ENCODE measurements at regions not wholly inside any gene's neighbourhood (a gene's known extent, or its start where the extent isn't known, plus 50 kb on each side); places are given as distances from the start of the nearest gene placed in this dataset.

- POLR2A ChIA-PET, result no interaction called here
- Histone ChIP-seq H2AFZ (ENCODE audit: low read depth, low read length) (no peak overlapping the region), H3K9ac (ENCODE audit: insufficient read depth in 1 of 2, low read depth in 2 of 2, low read length in 2 of 2) (no peak overlapping the region), H3K27me3 (ENCODE audit: control insufficient read depth in 2 of 2, insufficient read depth in 2 of 2, low read length in 2 of 2) (no peaks in the 10 kb centered on the region), H4K20me1 (replicated peaks; ENCODE audit: control insufficient read depth, insufficient read depth, low read length) (no peaks in the 10 kb centered on the region), H3K36me3 (ENCODE audit: control insufficient read depth, insufficient read depth, low read length) (no peaks in the 10 kb centered on the region), H3K4me2 (ENCODE audit: insufficient read depth, low read length) (no peak overlapping the region), H3K79me2 (ENCODE audit: control insufficient read depth, insufficient read depth, low read length) (no peaks in the 10 kb centered on the region), H3K9me1 (ENCODE audit: control insufficient read depth, insufficient read depth, low read length) (no peaks in the 10 kb centered on the region), H3K9me3 (replicated peaks; ENCODE audit: control insufficient read depth, insufficient read depth, low read depth, low read length) (no peaks in the 10 kb centered on the region), H3K27ac (ENCODE audit: extremely low read depth, low read depth, low read length) (no peak overlapping the region), H3K4me1 (replicated peaks in 1 of 2; ENCODE audit: control insufficient read depth in 2 of 2, insufficient read depth in 2 of 2, low read length in 2 of 2) (no peaks in the 10 kb centered on the region), H3K4me3 (no peak overlapping the region)
- no TSS peak for BruUV-seq (replicated peaks)
- DNase-seq (ENCODE audit: extremely low read depth in 1 of 4, low spot score in 3 of 4), result no peak
- 0% methylated on average over 2 of the region's 2 CpGs for WGBS (ENCODE audit: insufficient coverage, low coverage, missing lambda C conversion rate)
- CTCF ChIA-PET (ENCODE audit: low intra/inter-chr PET ratio), result no interaction called here
- FAIRE-seq, result no peak
- in situ Hi-C loops (cut with MboI) (no loop called here), intact Hi-C loops (cut with micrococcal nuclease) (no loop called here)
- no peak for ATAC-seq
- TF ChIP-seq NFIX (CRISPR knock-in tag; IDR thresholded peaks at IDR 0.05; ENCODE audit: low read depth) (peak; percentile 91), RBM17 (IDR thresholded peaks at IDR 0.05; ENCODE audit: borderline replicate concordance, low read depth, low read length) (no peak), SRSF7 (optimal IDR thresholded peaks at IDR 0.05; ENCODE audit: low read depth, low read length) (no peak), ELF2 (CRISPR knock-in tag; IDR thresholded peaks at IDR 0.05) (no peak), ZNF175 (CRISPR knock-in tag; IDR thresholded peaks at IDR 0.05; ENCODE audit: low read depth) (no peak), NFIC (IDR thresholded peaks at IDR 0.05) (peak; percentile 91), ZKSCAN8 (CRISPR knock-in tag; IDR thresholded peaks at IDR 0.05) (no peak), FOSL1 (tag; conservative IDR thresholded peaks at IDR 0.05) (no peak), GMEB1 (CRISPR knock-in tag; IDR thresholded peaks at IDR 0.05) (no peak), TCF3 (CRISPR knock-in tag; IDR thresholded peaks at IDR 0.05) (no peak), FOXA1 (IDR thresholded peaks at IDR 0.05; ENCODE audit: borderline replicate concordance) (no peak), JUN (IDR thresholded peaks at IDR 0.05; ENCODE audit: borderline replicate concordance, low read depth, low read length) (no peak), JUN (CRISPR knock-in tag; IDR thresholded peaks at IDR 0.05; ENCODE audit: borderline replicate concordance) (no peak), GATAD2A (IDR thresholded peaks at IDR 0.05) (no peak)
- TF ChIP-seq, protein P1, sequence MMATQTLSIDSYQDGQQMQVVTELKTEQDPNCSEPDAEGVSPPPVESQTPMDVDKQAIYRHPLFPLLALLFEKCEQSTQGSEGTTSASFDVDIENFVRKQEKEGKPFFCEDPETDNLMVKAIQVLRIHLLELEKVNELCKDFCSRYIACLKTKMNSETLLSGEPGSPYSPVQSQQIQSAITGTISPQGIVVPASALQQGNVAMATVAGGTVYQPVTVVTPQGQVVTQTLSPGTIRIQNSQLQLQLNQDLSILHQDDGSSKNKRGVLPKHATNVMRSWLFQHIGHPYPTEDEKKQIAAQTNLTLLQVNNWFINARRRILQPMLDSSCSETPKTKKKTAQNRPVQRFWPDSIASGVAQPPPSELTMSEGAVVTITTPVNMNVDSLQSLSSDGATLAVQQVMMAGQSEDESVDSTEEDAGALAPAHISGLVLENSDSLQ (IDR thresholded peaks at IDR 0.05), result no peak
- TF ChIP-seq, protein P2, sequence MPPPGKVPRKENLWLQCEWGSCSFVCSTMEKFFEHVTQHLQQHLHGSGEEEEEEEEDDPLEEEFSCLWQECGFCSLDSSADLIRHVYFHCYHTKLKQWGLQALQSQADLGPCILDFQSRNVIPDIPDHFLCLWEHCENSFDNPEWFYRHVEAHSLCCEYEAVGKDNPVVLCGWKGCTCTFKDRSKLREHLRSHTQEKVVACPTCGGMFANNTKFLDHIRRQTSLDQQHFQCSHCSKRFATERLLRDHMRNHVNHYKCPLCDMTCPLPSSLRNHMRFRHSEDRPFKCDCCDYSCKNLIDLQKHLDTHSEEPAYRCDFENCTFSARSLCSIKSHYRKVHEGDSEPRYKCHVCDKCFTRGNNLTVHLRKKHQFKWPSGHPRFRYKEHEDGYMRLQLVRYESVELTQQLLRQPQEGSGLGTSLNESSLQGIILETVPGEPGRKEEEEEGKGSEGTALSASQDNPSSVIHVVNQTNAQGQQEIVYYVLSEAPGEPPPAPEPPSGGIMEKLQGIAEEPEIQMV (tag; conservative IDR thresholded peaks at IDR 0.05; ENCODE audit: low read depth), result no peak
- TF ChIP-seq, protein P3, sequence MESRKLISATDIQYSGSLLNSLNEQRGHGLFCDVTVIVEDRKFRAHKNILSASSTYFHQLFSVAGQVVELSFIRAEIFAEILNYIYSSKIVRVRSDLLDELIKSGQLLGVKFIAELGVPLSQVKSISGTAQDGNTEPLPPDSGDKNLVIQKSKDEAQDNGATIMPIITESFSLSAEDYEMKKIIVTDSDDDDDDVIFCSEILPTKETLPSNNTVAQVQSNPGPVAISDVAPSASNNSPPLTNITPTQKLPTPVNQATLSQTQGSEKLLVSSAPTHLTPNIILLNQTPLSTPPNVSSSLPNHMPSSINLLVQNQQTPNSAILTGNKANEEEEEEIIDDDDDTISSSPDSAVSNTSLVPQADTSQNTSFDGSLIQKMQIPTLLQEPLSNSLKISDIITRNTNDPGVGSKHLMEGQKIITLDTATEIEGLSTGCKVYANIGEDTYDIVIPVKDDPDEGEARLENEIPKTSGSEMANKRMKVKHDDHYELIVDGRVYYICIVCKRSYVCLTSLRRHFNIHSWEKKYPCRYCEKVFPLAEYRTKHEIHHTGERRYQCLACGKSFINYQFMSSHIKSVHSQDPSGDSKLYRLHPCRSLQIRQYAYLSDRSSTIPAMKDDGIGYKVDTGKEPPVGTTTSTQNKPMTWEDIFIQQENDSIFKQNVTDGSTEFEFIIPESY (CRISPR knock-in tag; IDR thresholded peaks at IDR 0.05), result no peak
These were observed 472.3 kb downstream of the LRRC70 start for GRCh38 chr5:63050916-63051315.

Data from K562 (cell line).